Nephron (organoid): ENCODE measurements at regions not wholly inside any gene's neighbourhood (a gene's known extent, or its start where the extent isn't known, plus 50 kb on each side); places are given as distances from the start of the nearest gene placed in this dataset.

Experiments
- H3K27ac Mint-ChIP-seq, 3 experiments: 2 replicates each; pipeline ENCODE4 v1.8.0; 2020; ENCODE audit warnings: mixed read lengths in 3 of 3, mild to moderate bottlenecking in 2 of 3, moderate library complexity in 1 of 3
- H3K27me3 Mint-ChIP-seq: 2 replicates; pipeline ENCODE4 v1.8.0; 2021; ENCODE audit warnings: low read depth, mild to moderate bottlenecking, moderate library complexity, mixed read lengths
- H3K36me3 Mint-ChIP-seq: 2 replicates; pipeline ENCODE4 v1.8.0; 2020; ENCODE audit warnings: low read depth, mixed read lengths
- H3K4me1 Mint-ChIP-seq: 2 replicates; pipeline ENCODE4 v1.8.0; 2020; ENCODE audit warnings: mixed read lengths
- H3K4me3 Mint-ChIP-seq, 3 experiments: 2 replicates each; pipeline ENCODE4 v1.8.0; 2020; ENCODE audit warnings: mild to moderate bottlenecking in 3 of 3, mixed read lengths in 3 of 3, moderate library complexity in 2 of 3
- H3K9me3 Mint-ChIP-seq: 2 replicates; pipeline ENCODE4 v1.8.0; 2020; ENCODE audit warnings: mixed read lengths
- CTCF ChIP-seq, 3 experiments: fragments of 200-600 bp; sonication (generic); IDR thresholded peaks; one replicate each; pipeline ENCODE4 v1.5.0; 2021; ENCODE audit warnings: antibody characterized with exemption in 3 of 3; ENCODE audit not compliant: unreplicated experiment in 3 of 3

GRCh38 chr2:216780843-216781242 lies 79.0 kb downstream of the TNP1 start:
- Mint-ChIP-seq H3K36me3 (no peaks in the 10 kb centered on the region), H3K27me3 (peaks cover 3% of the 10 kb centered on the region), H3K4me1 (peaks cover 16% of the 10 kb centered on the region), H3K4me3 (no peak overlapping the region), H3K9me3 (peaks cover 6% of the 10 kb centered on the region), H3K27ac (peak overlapping the region in 2 of 3 experiments; percentile 10 to 20)
- TF ChIP-seq CTCF (IDR thresholded peaks at IDR 0.05; ENCODE audit: unreplicated experiment in 3 of 3) = no peak

GRCh38 chr2:216777637-216778273 lies 82.1 kb downstream of the TNP1 start:
- peaks cover 6% of the 10 kb centered on the region for H3K27me3 Mint-ChIP-seq
- H3K9me3 Mint-ChIP-seq = peaks cover 10% of the 10 kb centered on the region
- peak in 2 of 3 experiments; percentile 47 to 54 for TF ChIP-seq CTCF (IDR thresholded peaks at IDR 0.05; ENCODE audit: unreplicated experiment in 3 of 3)
- H3K36me3 Mint-ChIP-seq = no peaks in the 10 kb centered on the region
- H3K4me1 Mint-ChIP-seq = peaks cover 42% of the 10 kb centered on the region
- no peak overlapping the region for H3K4me3 Mint-ChIP-seq
- peak overlapping the region in 1 of 3 experiments; percentile 14 for H3K27ac Mint-ChIP-seq

- TF ChIP-seq CTCF (IDR thresholded peaks at IDR 0.05; ENCODE audit: unreplicated experiment in 3 of 3) = no peak
- Mint-ChIP-seq H3K4me1 (peaks cover 40% of the 10 kb centered on the region), H3K4me3 (no peak overlapping the region), H3K27ac (peak overlapping the region in 1 of 3 experiments; percentile 4), H3K36me3 (peaks cover 4% of the 10 kb centered on the region), H3K9me3 (peaks cover 16% of the 10 kb centered on the region), H3K27me3 (peaks cover 14% of the 10 kb centered on the region)
Measured at GRCh38 chr2:216776066-216776850, 80.9 kb upstream of the IGFBP5 start.

GRCh38 chr2:216775043-216775453 lies 79.7 kb upstream of the IGFBP5 start:
- peaks cover 15% of the 10 kb centered on the region for H3K27me3 Mint-ChIP-seq
- H3K9me3 Mint-ChIP-seq = peaks cover 19% of the 10 kb centered on the region
- peaks cover 40% of the 10 kb centered on the region for H3K4me1 Mint-ChIP-seq
- H3K27ac Mint-ChIP-seq = peak overlapping the region; percentile 35 to 69 (median 54)
- H3K36me3 Mint-ChIP-seq = peaks cover 4% of the 10 kb centered on the region
- no peak for TF ChIP-seq CTCF (IDR thresholded peaks at IDR 0.05; ENCODE audit: unreplicated experiment in 3 of 3)
- H3K4me3 Mint-ChIP-seq = no peak overlapping the region

GRCh38 chr2:216774620-216775019 lies 79.3 kb upstream of the IGFBP5 start:
- H3K27me3 Mint-ChIP-seq = peaks cover 15% of the 10 kb centered on the region
- peak overlapping the region; percentile 35 to 69 (median 54) for H3K27ac Mint-ChIP-seq
- peak overlapping the region in 1 of 3 experiments; percentile 26 for H3K4me3 Mint-ChIP-seq
- TF ChIP-seq CTCF (IDR thresholded peaks at IDR 0.05; ENCODE audit: unreplicated experiment in 3 of 3) = no peak
- H3K9me3 Mint-ChIP-seq = peaks cover 19% of the 10 kb centered on the region
- H3K4me1 Mint-ChIP-seq = peaks cover 40% of the 10 kb centered on the region
- H3K36me3 Mint-ChIP-seq = peaks cover 4% of the 10 kb centered on the region
